DOHH2 (cell line): ENCODE measurements at regions not wholly inside any gene's neighbourhood (a gene's known extent, or its start where the extent isn't known, plus 50 kb on each side); places are given as distances from the start of the nearest gene placed in this dataset.

Experiments
- CTCF ChIP-seq: fragments of 200-600 bp; sonication (generic); IDR thresholded peaks from one replicate; pipeline ENCODE4 v1.5.1; 2014; ENCODE audit warnings: antibody characterized with exemption, mild to moderate bottlenecking, low read depth, low read length; ENCODE audit not compliant: poor library complexity, severe bottlenecking
- EZH2phosphoT487 ChIP-seq: fragments of 200-600 bp; sonication (generic); IDR thresholded peaks from 2 replicates; pipeline ENCODE4 v1.6.1; 2017; ENCODE audit warnings: borderline replicate concordance, mild to moderate bottlenecking, antibody characterized with exemption, low read length, moderate library complexity, mixed read lengths

- TF ChIP-seq CTCF (no peak), EZH2phosphoT487 (no peak)
These were observed 340.0 kb downstream of the FBXO15 start for GRCh38 chr18:73807551-73808192.
